ENCODE measurements at regions not wholly inside any gene's neighbourhood (a gene's known extent, or its start where the extent isn't known, plus 50 kb on each side); places are given as distances from the start of the nearest gene placed in this dataset.

DNA sequence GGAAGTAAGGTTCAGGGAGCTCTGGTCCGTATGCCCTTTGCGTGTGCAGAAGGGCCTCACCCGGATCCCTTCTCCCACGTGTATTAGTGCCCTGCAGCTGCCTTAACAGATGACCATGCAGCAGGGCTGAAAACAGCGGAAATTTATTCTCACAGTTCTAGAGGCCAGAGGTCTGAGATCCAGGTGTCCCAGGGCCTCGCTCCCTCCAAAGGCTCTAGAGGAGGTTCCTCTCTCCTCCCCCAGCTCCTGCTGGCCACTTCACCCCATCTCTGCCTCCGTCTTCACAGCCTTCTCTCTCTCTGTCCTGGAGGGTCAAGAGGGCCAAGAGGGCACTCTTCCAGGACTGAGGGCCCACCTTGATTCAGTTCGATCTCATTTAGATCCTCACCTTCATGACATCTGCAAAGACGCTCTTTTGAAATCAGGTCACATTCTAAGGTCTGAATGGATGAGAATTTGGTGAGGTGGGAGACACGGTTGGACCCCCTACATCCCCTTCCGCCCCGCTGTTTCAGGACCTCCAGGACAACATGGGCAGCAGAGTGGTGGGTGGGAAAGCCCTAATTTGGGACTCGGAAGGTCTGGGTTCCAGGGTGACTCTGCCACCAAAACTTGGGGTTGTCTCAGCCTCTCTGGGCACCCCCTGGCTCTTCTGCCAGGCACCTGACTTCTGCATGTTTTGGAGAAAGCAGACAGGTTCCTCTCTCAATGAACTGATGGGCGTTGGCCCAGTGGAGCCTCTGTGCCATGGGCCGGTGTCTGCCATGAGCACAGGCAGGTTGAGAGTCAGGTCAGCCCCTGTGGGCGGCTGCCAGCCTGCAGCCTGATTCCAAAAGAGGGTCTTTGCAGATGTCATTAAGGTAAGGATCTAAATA lies 361.2 kb downstream of the SEC14L1 start:
- no peak for FAIRE-seq

DNA sequence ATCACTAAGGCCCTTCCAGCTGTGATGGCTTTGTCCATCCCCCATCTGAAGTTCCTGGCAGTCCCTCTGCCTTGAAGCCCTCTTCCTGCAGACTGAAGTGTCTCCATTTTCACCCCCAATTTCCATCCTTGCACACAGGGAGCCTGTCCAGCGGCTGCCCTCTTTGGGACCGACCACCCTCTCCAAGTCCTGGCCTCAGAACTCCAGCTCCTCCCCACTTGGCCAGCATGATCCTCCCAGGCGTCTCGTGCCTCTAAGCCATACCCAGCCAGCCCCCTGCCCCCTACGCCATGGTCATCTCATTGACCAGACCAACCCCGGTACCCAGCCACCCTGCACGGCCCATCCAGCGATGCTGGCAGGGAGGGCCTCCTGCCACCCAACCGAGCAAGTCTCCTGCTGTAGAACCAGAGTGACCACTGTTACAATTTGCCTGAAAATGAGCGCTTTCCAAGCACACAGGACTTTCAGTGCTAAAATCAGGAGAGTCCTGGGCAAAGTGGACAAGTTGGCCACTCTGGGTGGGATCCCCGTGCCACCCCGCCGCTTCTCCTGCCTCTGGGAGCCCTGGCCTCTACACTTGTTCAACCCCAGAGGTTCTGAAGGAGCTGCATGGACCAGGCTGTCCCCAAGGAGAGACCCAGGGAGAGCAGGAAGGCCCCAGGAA lies 362.0 kb downstream of the SEC14L1 start:
- FAIRE-seq (no peak), DNase-seq (ENCODE audit: extremely low spot score, insufficient read length, low read depth) (no peak)

More for the DNA sequence above, 361.2 kb downstream of the SEC14L1 start:
- no peak for DNase-seq (ENCODE audit: extremely low spot score, insufficient read length, low read depth)

DNA sequence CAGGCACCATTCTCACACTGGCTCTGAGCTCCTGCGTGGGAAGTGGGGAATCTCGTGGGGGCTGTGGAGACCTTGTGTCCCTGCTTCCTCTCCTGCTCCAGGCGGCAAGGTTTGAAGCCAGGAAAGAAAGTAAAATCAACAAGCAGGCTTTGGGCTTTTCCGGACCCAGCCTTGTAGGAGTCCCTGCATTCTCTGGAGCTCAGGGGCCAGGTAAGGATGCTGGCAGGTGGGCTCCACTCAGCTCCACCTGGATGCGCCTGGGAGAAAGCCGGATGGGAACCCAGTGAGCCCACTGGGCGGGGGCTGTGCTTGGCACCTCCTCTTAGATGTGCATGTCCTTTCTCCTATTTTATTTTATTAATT lies 362.5 kb downstream of the SEC14L1 start:
- no peak for FAIRE-seq
- no peak for DNase-seq (ENCODE audit: extremely low spot score, insufficient read length, low read depth)

DNA sequence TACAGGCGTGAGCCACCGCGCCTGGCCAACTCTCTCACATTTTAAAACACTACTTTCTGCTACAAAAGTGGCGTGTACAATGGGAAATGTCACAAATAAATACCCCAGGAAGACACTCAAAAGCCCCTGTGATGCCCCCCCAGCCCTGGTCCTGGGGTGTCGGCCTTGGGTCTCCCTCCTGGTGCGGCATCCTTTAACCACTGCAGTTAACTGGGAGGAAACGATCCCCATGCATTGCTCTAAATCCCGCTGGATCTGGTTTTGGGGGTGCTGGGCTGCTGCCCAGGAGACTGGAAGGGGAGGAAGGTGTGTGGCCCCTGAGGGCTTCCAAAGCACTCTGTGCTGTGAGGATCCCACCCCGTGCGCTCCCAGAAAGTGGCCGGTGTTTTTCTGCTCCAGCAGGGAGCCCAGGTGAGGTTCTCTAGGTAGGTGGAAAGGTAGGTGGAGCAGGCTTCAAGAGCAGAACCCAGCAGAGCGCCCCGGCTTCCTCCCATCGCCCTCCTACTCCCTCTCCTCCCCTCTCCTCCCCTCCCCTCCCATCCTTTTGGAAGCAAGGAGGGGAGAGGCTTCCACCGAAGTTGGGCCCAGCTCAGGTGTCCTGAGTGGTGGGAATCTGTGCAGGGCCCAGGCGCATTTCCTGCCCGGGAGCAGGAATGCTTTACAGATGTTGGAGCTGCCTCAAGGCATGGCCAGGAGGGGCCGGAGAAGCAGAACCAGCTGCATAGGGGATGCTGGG lies 363.3 kb downstream of the SEC14L1 start:
- FAIRE-seq: no peak

DNA sequence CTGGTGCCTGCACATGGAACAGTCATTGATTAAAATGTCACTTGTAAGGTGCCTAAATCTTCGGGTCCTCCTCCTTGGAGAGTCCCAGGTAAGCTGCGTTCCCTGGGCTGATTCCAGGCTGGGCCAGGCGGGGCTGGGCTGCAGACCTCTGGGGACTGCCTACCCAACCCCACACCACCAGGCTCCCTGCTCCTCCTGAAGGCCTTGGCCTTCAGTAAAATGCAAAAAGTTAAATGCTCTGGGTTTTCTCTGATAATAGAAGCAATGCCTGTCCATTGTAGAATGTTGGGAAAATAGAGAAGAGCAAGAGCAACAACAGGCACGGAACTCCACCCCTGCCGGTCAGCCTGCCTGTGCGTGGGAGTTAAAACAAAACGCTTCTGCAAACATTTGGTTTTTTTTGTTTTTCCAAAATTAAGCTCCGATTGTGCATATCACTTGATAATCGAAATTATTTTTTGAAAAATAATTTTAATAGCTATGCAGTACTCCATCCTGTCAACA lies 363.9 kb downstream of the SEC14L1 start:
- no peak for DNase-seq (ENCODE audit: extremely low spot score, insufficient read length, low read depth)
- FAIRE-seq: no peak

More for the DNA sequence above, 363.3 kb downstream of the SEC14L1 start:
- no peak for DNase-seq (ENCODE audit: extremely low spot score, insufficient read length, low read depth)

DNA sequence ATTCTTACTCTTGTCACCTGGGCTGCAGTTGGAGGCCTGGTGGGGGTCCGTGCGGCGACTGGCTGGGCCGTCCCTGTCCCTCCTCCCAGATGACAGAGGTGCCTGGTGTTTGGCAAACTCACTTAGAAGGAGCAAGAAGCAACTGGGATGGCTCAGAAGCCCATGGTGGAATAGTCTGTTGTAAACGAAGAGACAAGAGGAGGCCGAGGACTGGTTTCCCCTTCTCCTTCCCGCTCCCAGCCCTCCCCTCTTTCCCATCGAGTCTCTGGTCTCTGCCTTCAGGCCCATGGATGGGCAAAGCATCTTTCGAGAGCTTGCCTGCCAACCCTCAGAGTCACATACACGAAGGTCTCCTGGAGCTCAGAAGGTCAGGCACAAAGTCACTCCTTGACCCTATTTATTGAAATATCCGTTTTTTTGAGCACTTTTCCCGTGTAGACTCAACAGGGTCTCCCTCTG lies 364.4 kb downstream of the SEC14L1 start:
- FAIRE-seq (no peak), DNase-seq (ENCODE audit: extremely low spot score, insufficient read length, low read depth) (no peak)

DNA sequence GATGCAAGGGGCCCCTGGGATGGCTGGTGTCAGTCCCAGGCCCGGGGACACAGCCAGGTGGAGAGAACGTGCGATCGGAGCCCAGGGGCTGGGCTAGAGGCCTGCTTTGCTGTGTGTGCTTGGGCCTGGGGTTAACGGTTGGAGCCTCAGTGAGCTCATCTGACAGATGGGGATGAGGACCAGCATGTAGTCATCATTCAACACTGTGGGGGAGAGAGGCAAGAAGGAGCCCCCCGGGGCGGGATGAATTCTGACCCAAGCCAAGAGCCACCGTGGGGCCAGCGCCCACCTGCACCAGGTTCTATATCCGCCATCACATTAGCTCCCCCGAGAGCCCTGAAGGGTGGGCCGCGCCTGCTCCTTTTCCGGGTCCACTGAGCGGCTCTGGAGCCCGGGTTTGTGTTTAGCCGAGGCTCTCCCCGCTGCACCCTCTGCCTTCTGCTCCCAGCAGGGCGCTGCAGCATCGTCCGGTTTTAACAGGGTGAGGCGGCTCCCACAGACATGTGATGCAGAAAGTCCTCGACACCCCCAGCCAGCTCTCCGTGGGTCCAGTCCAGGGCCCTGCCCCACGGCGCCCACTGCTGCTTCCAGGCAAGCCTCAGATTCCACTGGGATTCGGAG lies 365.7 kb downstream of the SEC14L1 start:
- no peak for FAIRE-seq
- no peak for DNase-seq (ENCODE audit: extremely low spot score, insufficient read length, low read depth)

DNA sequence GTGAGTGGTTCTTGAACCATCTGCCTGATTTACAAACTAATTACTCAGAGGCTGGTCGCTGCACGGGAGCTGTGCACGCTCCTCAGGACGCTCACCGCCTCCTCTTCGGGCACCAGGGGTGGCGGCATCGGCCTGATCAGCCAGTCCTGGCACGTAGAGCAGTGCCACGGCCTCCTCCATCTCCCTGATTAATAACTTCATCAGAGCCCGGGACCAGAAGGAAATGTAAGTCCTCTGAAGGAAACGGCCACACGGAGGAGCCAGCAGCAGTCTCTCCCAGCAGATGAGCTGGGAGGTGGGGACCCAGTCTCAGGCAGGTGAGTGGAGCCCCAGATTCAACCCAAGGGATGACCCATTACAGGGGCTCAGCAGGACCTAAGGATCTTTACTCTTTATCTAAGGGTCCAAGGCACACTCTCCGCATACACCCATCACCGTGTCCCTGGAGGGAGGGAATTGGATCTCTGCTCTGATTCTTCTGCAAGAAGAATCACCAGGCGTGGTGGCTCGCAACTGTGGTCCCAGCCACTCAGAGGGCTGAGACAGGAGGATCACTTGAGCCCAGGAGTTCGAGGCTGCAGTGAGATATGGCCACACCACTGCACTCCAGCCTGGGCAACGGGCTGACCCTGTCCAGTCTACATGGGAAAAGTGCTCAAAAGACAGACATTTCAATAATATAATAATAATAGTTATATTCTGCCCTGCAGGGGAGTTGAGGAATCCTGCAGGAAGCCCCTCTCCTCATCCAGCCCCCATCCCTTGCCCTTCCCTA lies 366.5 kb downstream of the SEC14L1 start:
- no peak for DNase-seq (ENCODE audit: extremely low spot score, insufficient read length, low read depth)
- FAIRE-seq: no peak

DNA sequence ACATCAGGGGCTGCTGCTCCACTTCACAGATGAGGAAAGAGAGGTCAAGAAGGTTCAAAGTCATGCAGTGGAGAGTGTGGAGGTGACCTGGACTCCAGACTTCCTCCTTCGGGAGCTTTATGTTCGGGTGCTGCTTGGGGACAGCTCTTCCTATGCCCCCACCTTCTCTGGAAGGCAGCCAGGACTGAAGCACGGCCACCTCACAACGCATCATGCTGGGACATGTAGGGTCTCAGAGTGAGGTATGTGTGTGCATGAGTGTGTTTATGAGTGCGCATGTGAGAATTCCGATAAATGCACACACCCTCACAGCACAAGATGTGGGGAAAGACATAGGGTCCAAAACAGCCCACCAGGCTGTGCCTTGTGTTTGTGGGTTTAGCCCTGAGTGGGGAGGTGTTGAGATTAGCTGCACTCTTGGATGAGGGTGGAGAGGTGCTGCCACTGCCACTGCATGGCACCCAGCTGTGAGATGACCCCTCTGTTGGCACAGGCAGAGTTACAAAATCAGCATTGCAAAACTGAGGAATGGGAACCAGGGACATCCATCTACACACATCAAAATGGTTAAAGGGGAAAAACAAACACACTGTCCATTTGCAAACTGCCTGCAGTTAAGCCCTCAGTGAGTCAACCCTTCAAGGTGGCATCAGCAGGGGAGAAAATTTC lies 367.4 kb downstream of the SEC14L1 start:
- DNase-seq (ENCODE audit: extremely low spot score, insufficient read length, low read depth): no peak
- no peak for FAIRE-seq

DNA sequence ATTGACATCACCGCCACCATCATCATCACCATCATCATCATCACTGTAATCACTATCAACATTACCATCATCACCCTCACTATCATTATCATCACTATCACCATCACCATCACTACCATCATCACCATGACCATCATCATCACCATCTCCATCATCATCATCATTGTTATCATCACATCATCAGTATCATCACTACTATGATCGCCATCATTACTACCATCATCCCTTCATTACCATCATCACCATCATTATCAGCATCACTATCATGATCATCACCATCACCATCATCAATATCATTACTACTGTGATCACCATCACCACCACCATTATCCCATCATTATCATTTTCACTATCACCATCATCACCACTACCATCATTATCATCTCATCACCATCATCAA lies 368.3 kb downstream of the SEC14L1 start:
- FAIRE-seq: no peak

DNA sequence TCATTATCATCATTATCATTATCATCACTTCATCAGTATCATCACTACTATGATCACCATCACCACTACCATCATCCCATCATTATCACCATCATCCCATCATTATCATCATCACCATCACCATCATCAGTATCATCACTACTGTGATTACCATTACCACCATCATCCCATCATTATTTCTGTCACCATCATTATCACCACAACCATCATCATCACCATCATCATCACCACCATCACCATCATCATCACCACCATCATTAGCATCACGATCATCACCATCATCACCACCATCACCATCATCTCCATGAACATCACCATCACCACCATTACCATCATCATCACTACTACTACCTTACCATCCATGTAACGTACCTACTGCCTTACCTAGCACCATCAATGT lies 368.8 kb downstream of the SEC14L1 start:
- FAIRE-seq (no peak), DNase-seq (ENCODE audit: extremely low spot score, insufficient read length, low read depth) (no peak)

More for the DNA sequence above, 368.3 kb downstream of the SEC14L1 start:
- no peak for DNase-seq (ENCODE audit: extremely low spot score, insufficient read length, low read depth)

DNA sequence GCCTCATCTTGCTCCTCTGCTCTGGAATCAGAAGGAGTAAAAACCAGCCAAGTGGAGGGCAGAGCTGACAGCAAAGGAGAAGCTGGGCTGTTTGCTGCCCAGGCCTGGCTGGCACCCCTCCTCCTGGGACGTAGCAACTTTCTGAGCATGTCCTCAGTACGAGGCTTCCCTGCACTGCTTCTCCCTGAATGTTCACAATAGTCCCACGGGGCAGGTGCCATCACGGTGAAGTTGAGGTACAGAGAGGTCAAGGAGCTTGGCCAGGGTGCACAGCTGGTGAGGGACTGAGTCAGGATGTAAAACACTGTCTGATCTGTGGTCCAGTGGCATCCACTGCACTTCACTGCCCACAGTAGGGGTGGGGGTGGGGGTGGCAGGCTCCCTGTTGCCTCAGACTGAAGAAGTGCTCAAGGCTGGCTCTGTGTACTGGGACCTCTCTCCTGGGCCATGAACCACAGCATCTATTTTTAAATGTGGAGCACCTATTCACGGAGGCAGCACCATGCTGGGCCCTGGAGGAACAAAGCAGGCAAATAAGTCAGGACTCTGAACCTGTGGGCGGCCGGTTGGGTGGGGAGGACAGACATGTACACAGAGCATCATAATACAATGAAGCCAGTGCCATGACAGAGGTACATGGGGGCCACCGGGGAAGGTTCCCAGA lies 369.5 kb downstream of the SEC14L1 start:
- FAIRE-seq (no peak), DNase-seq (ENCODE audit: extremely low spot score, insufficient read length, low read depth) (no peak)

DNA sequence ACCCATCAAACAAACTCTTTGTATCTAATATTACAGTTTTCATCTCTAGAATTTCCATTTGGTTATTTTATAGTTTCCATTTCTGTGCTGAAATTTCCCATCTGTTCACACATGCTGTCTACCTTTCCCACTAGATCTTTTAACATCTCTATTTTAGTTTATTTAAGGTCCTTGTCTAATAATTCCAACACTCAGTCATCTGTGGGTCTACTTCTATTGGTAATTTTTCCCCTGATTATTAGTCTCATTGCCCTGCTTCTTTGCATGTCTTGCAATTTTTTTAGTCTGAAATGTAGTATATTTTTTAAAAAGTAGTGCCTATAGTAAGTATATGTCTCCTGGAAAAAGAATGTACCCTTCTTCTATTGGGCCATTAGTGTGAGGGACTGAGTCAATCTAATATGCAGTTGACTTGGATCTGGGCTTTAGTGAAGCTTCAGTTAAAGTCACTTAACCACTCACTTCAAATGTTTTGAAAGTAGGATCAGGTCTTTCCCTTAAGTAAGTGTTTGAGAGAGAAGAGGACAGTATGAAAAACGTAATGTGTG lies 370.8 kb downstream of the SEC14L1 start:
- DNase-seq (ENCODE audit: extremely low spot score, insufficient read length, low read depth) (no peak), FAIRE-seq (no peak)

DNA sequence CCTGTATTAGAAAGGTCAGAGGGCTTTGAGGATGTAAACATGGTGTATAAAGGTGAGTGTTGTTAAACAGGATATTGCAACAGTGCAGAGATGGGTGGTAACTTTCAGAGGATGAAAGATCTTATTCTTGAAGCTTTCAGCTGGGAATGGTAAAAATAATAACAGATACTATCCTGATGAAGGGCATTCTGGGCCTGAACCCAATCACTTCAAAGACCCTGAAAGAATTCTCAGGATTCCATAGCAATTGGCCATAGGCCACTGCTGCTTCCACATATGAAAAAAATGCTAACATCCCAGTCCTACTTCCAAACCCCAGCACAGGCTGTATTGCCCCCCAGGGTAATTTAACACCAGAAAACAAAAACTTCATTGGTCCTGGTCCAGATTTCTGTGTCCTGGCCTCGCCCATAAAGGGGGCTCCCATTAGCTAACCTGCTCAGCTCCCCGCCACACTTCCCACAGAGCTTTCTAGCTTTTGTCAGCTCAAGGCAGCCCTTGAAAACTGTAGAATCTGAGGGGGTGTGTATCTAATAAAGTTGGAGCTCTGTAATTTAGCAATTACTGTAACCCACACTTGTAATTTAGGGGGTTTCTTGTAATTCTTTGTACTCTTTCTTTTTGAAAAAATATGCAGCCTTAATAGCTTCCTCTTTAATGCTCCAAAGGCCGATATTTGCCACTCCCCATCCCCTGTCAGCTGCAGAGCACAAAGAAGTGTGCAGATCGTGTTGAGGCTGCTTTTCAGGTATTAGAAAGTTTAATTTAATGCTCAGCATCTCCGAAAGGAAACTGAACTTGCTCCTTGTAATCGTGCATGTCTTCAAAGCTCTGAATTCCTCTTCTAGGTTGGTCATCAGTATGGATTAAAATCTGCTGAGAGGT lies 371.5 kb downstream of the SEC14L1 start:
- DNase-seq (ENCODE audit: extremely low spot score, insufficient read length, low read depth): no peak
- FAIRE-seq: no peak

DNA sequence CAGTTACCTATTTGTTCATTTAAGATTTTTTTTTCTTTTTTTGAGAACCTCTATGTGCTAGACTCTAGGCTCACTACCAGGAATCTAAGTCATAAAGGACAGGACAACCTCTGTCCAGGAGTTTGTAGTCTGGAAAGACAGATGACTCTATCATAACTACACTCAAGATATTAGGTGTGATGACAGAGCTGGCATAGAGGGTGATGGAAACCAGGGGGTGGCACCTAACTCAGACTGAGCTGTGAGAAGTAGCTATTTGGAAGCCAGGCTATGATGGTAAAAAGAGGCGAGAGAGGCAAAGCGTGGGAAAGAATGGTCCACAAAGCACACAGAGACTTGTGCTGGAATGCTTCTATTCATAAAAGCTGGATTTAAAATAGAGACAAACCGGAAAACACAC lies 372.3 kb downstream of the SEC14L1 start:
- DNase-seq (ENCODE audit: extremely low spot score, insufficient read length, low read depth): no peak
- FAIRE-seq: no peak

DNA sequence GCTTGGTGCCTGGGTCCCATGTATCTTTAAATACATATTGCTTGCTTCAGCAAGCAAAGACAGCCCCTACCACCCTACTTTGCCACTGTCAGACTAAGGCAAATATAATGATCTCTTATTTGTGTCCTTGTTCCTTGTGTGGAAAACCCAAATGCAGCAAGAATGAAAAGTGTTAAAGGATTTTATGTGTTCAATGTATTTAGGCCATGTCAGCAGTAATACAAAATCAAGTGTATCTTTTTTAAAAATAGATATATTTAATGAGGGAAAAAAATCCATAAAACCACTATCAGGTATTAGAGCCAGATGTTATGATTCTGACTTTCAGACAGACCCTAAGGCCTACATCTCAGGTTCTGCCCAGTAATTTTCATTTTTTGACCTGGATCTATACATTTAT lies 374.5 kb downstream of the SEC14L1 start:
- DNase-seq (ENCODE audit: extremely low spot score, insufficient read length, low read depth) (no peak), FAIRE-seq (no peak)

DNA sequence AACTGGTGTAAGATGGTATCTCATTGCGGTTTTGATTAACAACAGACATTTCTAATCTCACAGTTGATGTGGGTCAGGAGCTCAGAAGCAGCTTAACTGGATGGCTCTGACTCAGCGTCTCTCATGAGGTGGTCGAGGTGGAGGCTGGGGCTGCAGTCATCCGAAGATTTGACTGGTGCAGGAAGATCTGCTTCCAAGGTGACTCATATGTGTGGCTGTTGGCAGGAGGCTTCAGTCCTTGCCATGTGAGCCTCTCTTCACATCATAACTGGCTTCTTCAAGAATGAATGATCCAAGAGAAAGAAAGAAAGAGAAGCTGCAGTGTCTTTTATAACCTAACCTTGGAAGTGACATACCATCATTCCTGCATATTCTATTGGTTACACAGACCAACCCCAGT lies 376.1 kb downstream of the SEC14L1 start:
- FAIRE-seq (no peak), DNase-seq (ENCODE audit: extremely low spot score, insufficient read length, low read depth) (no peak)
